ENCODE measurements at regions not wholly inside any gene's neighbourhood (a gene's known extent, or its start where the extent isn't known, plus 50 kb on each side); places are given as distances from the start of the nearest gene placed in this dataset.

DNA sequence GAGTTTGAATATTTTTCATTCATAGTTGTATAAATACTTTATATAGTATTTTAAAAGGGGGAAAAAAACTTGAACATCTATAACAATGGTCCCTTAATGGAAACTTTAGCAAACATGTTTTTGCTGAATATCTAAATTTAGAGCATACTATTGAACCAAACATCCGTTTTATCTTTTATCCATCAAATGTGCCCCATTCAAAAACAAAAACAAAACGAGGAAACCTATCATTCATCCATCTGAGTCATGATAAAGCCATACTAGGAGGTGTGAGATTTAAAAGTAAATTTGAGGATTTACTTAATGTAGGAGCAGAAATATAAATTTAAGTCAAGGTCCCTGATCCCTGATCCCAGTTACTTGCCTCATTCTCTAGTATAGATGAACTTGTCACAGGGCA, 463.6 kb upstream of the MDFIC2 start (continued):
- TF ChIP-seq, protein P1, sequence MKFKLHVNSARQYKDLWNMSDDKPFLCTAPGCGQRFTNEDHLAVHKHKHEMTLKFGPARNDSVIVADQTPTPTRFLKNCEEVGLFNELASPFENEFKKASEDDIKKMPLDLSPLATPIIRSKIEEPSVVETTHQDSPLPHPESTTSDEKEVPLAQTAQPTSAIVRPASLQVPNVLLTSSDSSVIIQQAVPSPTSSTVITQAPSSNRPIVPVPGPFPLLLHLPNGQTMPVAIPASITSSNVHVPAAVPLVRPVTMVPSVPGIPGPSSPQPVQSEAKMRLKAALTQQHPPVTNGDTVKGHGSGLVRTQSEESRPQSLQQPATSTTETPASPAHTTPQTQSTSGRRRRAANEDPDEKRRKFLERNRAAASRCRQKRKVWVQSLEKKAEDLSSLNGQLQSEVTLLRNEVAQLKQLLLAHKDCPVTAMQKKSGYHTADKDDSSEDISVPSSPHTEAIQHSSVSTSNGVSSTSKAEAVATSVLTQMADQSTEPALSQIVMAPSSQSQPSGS (CRISPR knock-in tag; IDR thresholded peaks at IDR 0.05; ENCODE audit: borderline replicate concordance, low read depth): no peak
- TF ChIP-seq PRRX2 (CRISPR knock-in tag; IDR thresholded peaks at IDR 0.05) (no peak), SOX15 (CRISPR knock-in tag; IDR thresholded peaks at IDR 0.05) (no peak), CBFB (CRISPR knock-in tag; IDR thresholded peaks at IDR 0.05; ENCODE audit: low read depth) (no peak), NR3C1 (CRISPR knock-in tag; conservative IDR thresholded peaks at IDR 0.05; ENCODE audit: low read depth) (no peak), FOXP4 (CRISPR knock-in tag; IDR thresholded peaks at IDR 0.05) (no peak), AR (CRISPR knock-in tag; IDR thresholded peaks at IDR 0.05) (no peak), MXD4 (CRISPR knock-in tag; IDR thresholded peaks at IDR 0.05; ENCODE audit: borderline replicate concordance) (no peak), ZNF121 (CRISPR knock-in tag; IDR thresholded peaks at IDR 0.05) (no peak)

GRCh38 chr3:70775257-70775656, 462.8 kb upstream of the MDFIC2 start:
- Mint-ChIP-seq H3K9me3 (peaks cover 9% of the 10 kb centered on the region), H3K27me3 (ENCODE audit: low read depth) (no peaks in the 10 kb centered on the region), H3K27ac (no peak overlapping the region), H3K4me1 (peaks cover 15% of the 10 kb centered on the region), H3K36me3 (no peaks in the 10 kb centered on the region), H3K4me3 (no peak overlapping the region)
- ATAC-seq (no peak), DNase-seq (ENCODE audit: low spot score) (no peak)
- CTCF ChIA-PET: interaction anchor here (0.7 to 1.1 kb wide), 2 partner anchors 243 to 906 kb away, joined by 3 read pairs; no protein-coding TSS in a partner anchor
- POLR2A ChIA-PET: no interaction called here
- TF ChIP-seq, protein P2, sequence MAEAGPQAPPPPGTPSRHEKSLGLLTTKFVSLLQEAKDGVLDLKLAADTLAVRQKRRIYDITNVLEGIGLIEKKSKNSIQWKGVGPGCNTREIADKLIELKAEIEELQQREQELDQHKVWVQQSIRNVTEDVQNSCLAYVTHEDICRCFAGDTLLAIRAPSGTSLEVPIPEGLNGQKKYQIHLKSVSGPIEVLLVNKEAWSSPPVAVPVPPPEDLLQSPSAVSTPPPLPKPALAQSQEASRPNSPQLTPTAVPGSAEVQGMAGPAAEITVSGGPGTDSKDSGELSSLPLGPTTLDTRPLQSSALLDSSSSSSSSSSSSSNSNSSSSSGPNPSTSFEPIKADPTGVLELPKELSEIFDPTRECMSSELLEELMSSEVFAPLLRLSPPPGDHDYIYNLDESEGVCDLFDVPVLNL (CRISPR knock-in tag; IDR thresholded peaks at IDR 0.05; ENCODE audit: borderline replicate concordance, low read depth): no peak
- TF ChIP-seq PRRX2 (CRISPR knock-in tag; IDR thresholded peaks at IDR 0.05): no peak
- TF ChIP-seq, protein P3, sequence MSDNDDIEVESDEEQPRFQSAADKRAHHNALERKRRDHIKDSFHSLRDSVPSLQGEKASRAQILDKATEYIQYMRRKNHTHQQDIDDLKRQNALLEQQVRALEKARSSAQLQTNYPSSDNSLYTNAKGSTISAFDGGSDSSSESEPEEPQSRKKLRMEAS (CRISPR knock-in tag; IDR thresholded peaks at IDR 0.05): no peak
- TF ChIP-seq AFF4 (CRISPR knock-in tag; IDR thresholded peaks at IDR 0.05; ENCODE audit: borderline replicate concordance): no peak
- TF ChIP-seq, protein P4, sequence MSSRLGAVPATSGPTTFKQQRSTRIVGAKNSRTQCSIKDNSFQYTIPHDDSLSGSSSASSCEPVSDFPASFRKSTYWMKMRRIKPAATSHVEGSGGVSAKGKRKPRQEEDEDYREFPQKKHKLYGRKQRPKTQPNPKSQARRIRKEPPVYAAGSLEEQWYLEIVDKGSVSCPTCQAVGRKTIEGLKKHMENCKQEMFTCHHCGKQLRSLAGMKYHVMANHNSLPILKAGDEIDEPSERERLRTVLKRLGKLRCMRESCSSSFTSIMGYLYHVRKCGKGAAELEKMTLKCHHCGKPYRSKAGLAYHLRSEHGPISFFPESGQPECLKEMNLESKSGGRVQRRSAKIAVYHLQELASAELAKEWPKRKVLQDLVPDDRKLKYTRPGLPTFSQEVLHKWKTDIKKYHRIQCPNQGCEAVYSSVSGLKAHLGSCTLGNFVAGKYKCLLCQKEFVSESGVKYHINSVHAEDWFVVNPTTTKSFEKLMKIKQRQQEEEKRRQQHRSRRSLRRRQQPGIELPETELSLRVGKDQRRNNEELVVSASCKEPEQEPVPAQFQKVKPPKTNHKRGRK (CRISPR knock-in tag; IDR thresholded peaks at IDR 0.05; ENCODE audit: borderline replicate concordance): no peak
- no peak for TF ChIP-seq TEAD1 (CRISPR knock-in tag; IDR thresholded peaks at IDR 0.05)
- no peak for TF ChIP-seq NR1H2 (CRISPR knock-in tag; IDR thresholded peaks at IDR 0.05)
- no peak for TF ChIP-seq ESRRA (CRISPR knock-in tag; IDR thresholded peaks at IDR 0.05; ENCODE audit: borderline replicate concordance)
- TF ChIP-seq NFATC4 (CRISPR knock-in tag; IDR thresholded peaks at IDR 0.05): no peak
- TF ChIP-seq, protein P5, sequence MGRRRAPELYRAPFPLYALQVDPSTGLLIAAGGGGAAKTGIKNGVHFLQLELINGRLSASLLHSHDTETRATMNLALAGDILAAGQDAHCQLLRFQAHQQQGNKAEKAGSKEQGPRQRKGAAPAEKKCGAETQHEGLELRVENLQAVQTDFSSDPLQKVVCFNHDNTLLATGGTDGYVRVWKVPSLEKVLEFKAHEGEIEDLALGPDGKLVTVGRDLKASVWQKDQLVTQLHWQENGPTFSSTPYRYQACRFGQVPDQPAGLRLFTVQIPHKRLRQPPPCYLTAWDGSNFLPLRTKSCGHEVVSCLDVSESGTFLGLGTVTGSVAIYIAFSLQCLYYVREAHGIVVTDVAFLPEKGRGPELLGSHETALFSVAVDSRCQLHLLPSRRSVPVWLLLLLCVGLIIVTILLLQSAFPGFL (CRISPR knock-in tag; IDR thresholded peaks at IDR 0.05; ENCODE audit: borderline replicate concordance): no peak
- TF ChIP-seq, protein P1 (CRISPR knock-in tag; IDR thresholded peaks at IDR 0.05; ENCODE audit: borderline replicate concordance, low read depth): no peak
- no peak for TF ChIP-seq NFE2L1 (CRISPR knock-in tag; IDR thresholded peaks at IDR 0.05)
- no peak for TF ChIP-seq ZNF396 (CRISPR knock-in tag; IDR thresholded peaks at IDR 0.05; ENCODE audit: borderline replicate concordance)
- TF ChIP-seq CBFB (CRISPR knock-in tag; IDR thresholded peaks at IDR 0.05; ENCODE audit: low read depth): no peak

All from WTC11 (cell line).